DMS53 (cell line): ENCODE measurements at regions not wholly inside any gene's neighbourhood (a gene's known extent, or its start where the extent isn't known, plus 50 kb on each side); places are given as distances from the start of the nearest gene placed in this dataset.

Source experiments
- DNase-seq: peaks from one replicate; lab custom pipeline; 2025; lab: John Stamatoyannopoulos, UW

- peak; percentile 48 for DNase-seq
Measured at GRCh38 chr11:112465433-112466024, 204.9 kb upstream of the PLET1 start.

- DNase-seq, result no peak
Measured at GRCh38 chr11:112467721-112468120, 207.1 kb upstream of the PLET1 start.

GRCh38 chr11:112469376-112469775 is 208.7 kb upstream of the PLET1 start:
- DNase-seq, result no peak

GRCh38 chr11:112470355-112470754 is 209.7 kb upstream of the PLET1 start:
- no peak for DNase-seq

- DNase-seq, result no peak
Measured at GRCh38 chr11:112471731-112472130, 211.1 kb upstream of the PLET1 start.

GRCh38 chr11:112477152-112477551 is 216.5 kb upstream of the PLET1 start:
- no peak for DNase-seq

- no peak for DNase-seq
Measured at GRCh38 chr11:112477581-112478317, 217.1 kb upstream of the PLET1 start.

- DNase-seq, result no peak
Measured at GRCh38 chr11:112478806-112479205, 218.1 kb upstream of the PLET1 start.

GRCh38 chr11:112481431-112481830 is 220.8 kb upstream of the PLET1 start:
- DNase-seq, result no peak

GRCh38 chr11:112481893-112482292 is 221.2 kb upstream of the PLET1 start:
- peak; percentile 51 for DNase-seq

GRCh38 chr11:112485280-112485679 is 224.6 kb upstream of the PLET1 start:
- DNase-seq, result peak; percentile 54

GRCh38 chr11:112497826-112498225 is 237.2 kb upstream of the PLET1 start:
- DNase-seq, result no peak

GRCh38 chr11:112498701-112499100 is 238.0 kb upstream of the PLET1 start:
- DNase-seq, result no peak

GRCh38 chr11:112499153-112499880 is 238.7 kb upstream of the PLET1 start:
- no peak for DNase-seq

- no peak for DNase-seq
Measured at GRCh38 chr11:112499881-112500204, 239.2 kb upstream of the PLET1 start.

GRCh38 chr11:112503410-112503809 is 242.8 kb upstream of the PLET1 start:
- DNase-seq, result no peak

GRCh38 chr11:112504056-112504455 is 243.4 kb upstream of the PLET1 start:
- DNase-seq, result no peak

- DNase-seq, result no peak
Measured at GRCh38 chr11:112506852-112507251, 246.2 kb upstream of the PLET1 start.

GRCh38 chr11:112507281-112507680 is 246.6 kb upstream of the PLET1 start:
- DNase-seq, result no peak

- DNase-seq, result no peak
Measured at GRCh38 chr11:112508750-112509149, 248.1 kb upstream of the PLET1 start.

GRCh38 chr11:112509300-112509699 is 248.6 kb upstream of the PLET1 start:
- no peak for DNase-seq

GRCh38 chr11:112511271-112511670 is 250.6 kb upstream of the PLET1 start:
- peak; percentile 31 for DNase-seq

- no peak for DNase-seq
Measured at GRCh38 chr11:112511911-112512310, 251.3 kb upstream of the PLET1 start.
